Activated T-helper 2 cell treated with anti-CD3 and anti-CD28 coated beads, Interferon-gamma antibody, Interleukin-2, Interleukin-4, amounts not matched to agents 10 μg/mL and 5 μg/mL and 100 μg/mL, durations not matched to agents 14 hours and 24 hours and 36 hours (primary cell): ENCODE measurements at regions not wholly inside any gene's neighbourhood (a gene's known extent, or its start where the extent isn't known, plus 50 kb on each side); places are given as distances from the start of the nearest gene placed in this dataset.
"Not testable (repeated sequence)": the region's sequence is repeated elsewhere in the genome, so short reads cannot be mapped to it uniquely, and the experiment has no call there.

ENCODE experiments used
- DNase-seq: peaks from one replicate; pipeline ENCODE4 v3.0.0; 2021; ENCODE audit warnings: low spot score
- H3K27ac Mint-ChIP-seq: one replicate; pipeline ENCODE4 v1.8.0; 2021; ENCODE audit warnings: mixed read lengths
- H3K27me3 Mint-ChIP-seq: one replicate; pipeline ENCODE4 v1.8.0; 2021; ENCODE audit warnings: low read depth, mixed read lengths
- H3K36me3 Mint-ChIP-seq: one replicate; pipeline ENCODE4 v1.8.0; 2021; ENCODE audit warnings: low read depth, mixed read lengths
- H3K4me1 Mint-ChIP-seq: one replicate; pipeline ENCODE4 v1.8.0; 2021; ENCODE audit warnings: low read depth, mixed read lengths
- H3K4me3 Mint-ChIP-seq: one replicate; pipeline ENCODE4 v1.8.0; 2021; ENCODE audit warnings: low read depth, mild to moderate bottlenecking, moderate library complexity, mixed read lengths
- H3K9me3 Mint-ChIP-seq: one replicate; pipeline ENCODE4 v1.8.0; 2021; ENCODE audit warnings: mixed read lengths
- intact Hi-C: fragments of 100-400 bp; cut with micrococcal nuclease; formaldehyde crosslinking; loops from one replicate; pipeline ENCODE4 v1.15.1; 2023

- H3K4me1 Mint-ChIP-seq, H3K36me3 Mint-ChIP-seq, H3K27me3 Mint-ChIP-seq, intact Hi-C loops, H3K27ac Mint-ChIP-seq, H3K9me3 Mint-ChIP-seq, DNase-seq, H3K4me3 Mint-ChIP-seq: not testable (repeated sequence)
Measured at GRCh38 chr10:33080467-33080866, 122.4 kb upstream of the ITGB1 start.

DNA sequence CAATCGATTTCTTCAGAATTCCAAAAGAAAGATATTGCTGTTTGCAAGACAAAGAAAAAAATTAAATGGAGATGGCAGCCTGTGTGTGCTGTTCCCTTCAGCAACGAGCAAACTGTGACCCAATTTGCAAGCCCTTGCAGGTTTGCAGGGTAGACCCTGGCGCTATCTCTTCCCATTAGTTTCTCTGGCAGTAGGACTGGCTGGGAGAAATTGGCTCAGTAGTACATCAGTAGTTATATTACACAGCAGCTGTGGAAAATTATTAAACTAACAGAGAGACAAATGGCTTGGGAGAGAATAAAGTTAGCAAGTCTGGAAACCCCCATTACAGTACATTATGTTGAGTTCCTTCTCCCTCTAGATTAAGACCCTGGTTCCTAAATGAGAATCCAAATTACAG, 116.4 kb upstream of the ITGB1 start:
- Mint-ChIP-seq H3K27ac (no peak overlapping the region), H3K4me3 (no peak overlapping the region), H3K36me3 (no peaks in the 10 kb centered on the region), H3K27me3 (no peaks in the 10 kb centered on the region), H3K4me1 (no peaks in the 10 kb centered on the region), H3K9me3 (no peaks in the 10 kb centered on the region)
- no peak for DNase-seq
- intact Hi-C loops: no loop called here

- DNase-seq: no peak
- H3K4me1 Mint-ChIP-seq: no peaks in the 10 kb centered on the region
- H3K36me3 Mint-ChIP-seq: peaks cover 3% of the 10 kb centered on the region
- intact Hi-C loops: no loop called here
- no peak overlapping the region for H3K4me3 Mint-ChIP-seq
- no peaks in the 10 kb centered on the region for H3K27me3 Mint-ChIP-seq
- H3K27ac Mint-ChIP-seq: no peak overlapping the region
- no peaks in the 10 kb centered on the region for H3K9me3 Mint-ChIP-seq
Measured at GRCh38 chr10:33073641-33074415, 115.8 kb upstream of the ITGB1 start.

- Mint-ChIP-seq H3K36me3 (peaks cover 3% of the 10 kb centered on the region), H3K9me3 (no peaks in the 10 kb centered on the region), H3K27me3 (no peaks in the 10 kb centered on the region), H3K4me3 (no peak overlapping the region), H3K4me1 (peaks cover 3% of the 10 kb centered on the region), H3K27ac (no peak overlapping the region)
- intact Hi-C loops: no loop called here
- no peak for DNase-seq
Measured at GRCh38 chr10:33071857-33072256, 113.8 kb upstream of the ITGB1 start.

DNA sequence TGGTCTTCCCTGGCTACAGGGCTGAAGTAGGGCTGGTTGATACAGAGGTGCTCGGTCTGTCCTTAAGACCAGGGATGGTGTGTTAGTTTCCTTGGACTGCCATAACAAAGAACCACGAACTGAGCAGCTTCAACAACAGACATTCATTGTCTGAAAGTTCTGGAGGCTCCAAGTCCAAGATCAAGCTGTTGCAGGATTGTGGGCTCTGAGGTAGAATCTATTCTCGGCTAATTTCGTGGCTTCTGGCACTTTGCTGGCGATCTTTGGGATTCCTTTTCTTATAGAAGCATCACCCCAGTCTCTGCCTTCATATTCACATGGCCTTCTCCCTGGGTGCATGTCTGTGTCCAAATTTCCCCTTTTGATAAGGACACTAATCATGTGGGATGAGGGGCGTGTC, 112.1 kb upstream of the ITGB1 start:
- DNase-seq: no peak
- peaks cover 3% of the 10 kb centered on the region for H3K4me1 Mint-ChIP-seq
- peaks cover 3% of the 10 kb centered on the region for H3K36me3 Mint-ChIP-seq
- H3K27ac Mint-ChIP-seq: no peak overlapping the region
- H3K9me3 Mint-ChIP-seq: no peaks in the 10 kb centered on the region
- intact Hi-C loops: no loop called here
- no peak overlapping the region for H3K4me3 Mint-ChIP-seq
- H3K27me3 Mint-ChIP-seq: no peaks in the 10 kb centered on the region

- Mint-ChIP-seq H3K36me3 (peaks cover 3% of the 10 kb centered on the region), H3K9me3 (no peaks in the 10 kb centered on the region), H3K27me3 (no peaks in the 10 kb centered on the region), H3K4me1 (peaks cover 3% of the 10 kb centered on the region), H3K4me3 (no peak overlapping the region), H3K27ac (no peak overlapping the region)
- no peak for DNase-seq
- intact Hi-C loops: no loop called here
Measured at GRCh38 chr10:33067917-33068316, 109.9 kb upstream of the ITGB1 start.

DNA sequence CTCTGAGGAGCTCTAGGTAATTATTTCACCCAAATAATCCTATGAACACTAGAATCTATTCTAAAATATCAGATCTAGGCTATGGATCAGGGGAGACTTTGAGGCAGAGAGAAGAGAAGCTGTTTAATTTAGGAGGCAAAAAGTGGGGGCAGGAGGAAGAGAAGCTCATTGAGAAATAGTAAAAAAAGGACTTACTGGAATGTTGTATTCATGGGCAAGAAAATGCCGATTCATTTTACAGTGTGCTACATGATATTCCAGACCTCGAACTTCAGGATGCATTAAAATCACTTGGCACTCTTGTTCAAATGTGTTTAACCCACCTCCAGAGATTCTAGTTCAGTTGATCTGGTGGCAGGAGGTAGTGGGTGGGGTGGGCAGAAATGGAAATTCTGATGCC, 109.5 kb upstream of the ITGB1 start:
- intact Hi-C loops: no loop called here
- H3K36me3 Mint-ChIP-seq: peaks cover 3% of the 10 kb centered on the region
- no peaks in the 10 kb centered on the region for H3K9me3 Mint-ChIP-seq
- peaks cover 3% of the 10 kb centered on the region for H3K4me1 Mint-ChIP-seq
- H3K27me3 Mint-ChIP-seq: no peaks in the 10 kb centered on the region
- H3K4me3 Mint-ChIP-seq: no peak overlapping the region
- H3K27ac Mint-ChIP-seq: no peak overlapping the region
- DNase-seq: no peak

- H3K4me1 Mint-ChIP-seq: peaks cover 3% of the 10 kb centered on the region
- no peaks in the 10 kb centered on the region for H3K9me3 Mint-ChIP-seq
- no peak overlapping the region for H3K4me3 Mint-ChIP-seq
- peaks cover 3% of the 10 kb centered on the region for H3K36me3 Mint-ChIP-seq
- no peak for DNase-seq
- intact Hi-C loops: no loop called here
- no peak overlapping the region for H3K27ac Mint-ChIP-seq
- H3K27me3 Mint-ChIP-seq: no peaks in the 10 kb centered on the region
Measured at GRCh38 chr10:33066558-33067236, 108.7 kb upstream of the ITGB1 start.

DNA sequence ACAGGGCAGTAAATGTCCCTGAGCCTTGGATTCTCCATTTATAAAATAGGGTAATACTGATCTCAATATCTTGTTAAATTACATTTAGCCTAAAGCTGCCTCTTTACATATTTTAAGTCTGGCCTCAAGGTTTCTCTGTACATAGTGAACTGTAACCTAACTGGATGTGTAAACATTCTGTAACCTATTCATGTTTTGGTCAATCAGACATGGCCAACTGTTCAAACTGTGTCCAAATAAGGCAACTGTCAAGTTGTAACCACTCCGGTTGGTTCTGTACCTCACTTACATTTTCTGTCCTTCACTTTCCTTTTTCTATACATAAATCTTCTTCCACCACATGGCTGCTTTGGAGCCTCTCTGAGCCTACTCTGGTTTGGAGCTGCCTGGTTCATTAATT, 107.1 kb upstream of the ITGB1 start:
- no peak for DNase-seq
- H3K4me1 Mint-ChIP-seq: peaks cover 3% of the 10 kb centered on the region
- no peak overlapping the region for H3K4me3 Mint-ChIP-seq
- H3K36me3 Mint-ChIP-seq: peaks cover 3% of the 10 kb centered on the region
- no peaks in the 10 kb centered on the region for H3K9me3 Mint-ChIP-seq
- no peaks in the 10 kb centered on the region for H3K27me3 Mint-ChIP-seq
- intact Hi-C loops: no loop called here
- H3K27ac Mint-ChIP-seq: no peak overlapping the region

DNA sequence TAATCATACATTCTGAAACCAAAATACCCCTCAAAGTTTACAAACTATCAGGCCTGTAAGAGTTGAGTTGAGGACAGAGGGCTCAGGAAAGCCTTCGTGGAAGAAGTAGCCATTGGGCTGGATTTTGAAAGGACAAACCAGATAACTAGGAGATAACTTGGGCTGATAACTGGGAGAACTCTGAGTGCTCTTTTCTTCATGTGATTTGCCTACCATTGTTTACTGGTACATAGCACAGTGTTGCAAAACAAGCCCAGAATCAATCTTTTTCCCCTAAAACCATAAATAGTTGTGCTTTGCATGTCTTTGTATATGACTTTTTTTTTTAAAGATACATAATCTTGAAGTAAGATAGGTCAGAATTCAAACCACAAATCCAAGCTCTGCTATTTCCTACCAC, 106.7 kb upstream of the ITGB1 start:
- Mint-ChIP-seq H3K36me3 (peaks cover 3% of the 10 kb centered on the region), H3K27ac (no peak overlapping the region), H3K27me3 (no peaks in the 10 kb centered on the region), H3K9me3 (no peaks in the 10 kb centered on the region), H3K4me3 (no peak overlapping the region), H3K4me1 (peaks cover 3% of the 10 kb centered on the region)
- intact Hi-C loops: no loop called here
- DNase-seq: no peak

GRCh38 chr10:33057620-33058019, 99.6 kb upstream of the ITGB1 start:
- no peak for DNase-seq
- H3K9me3 Mint-ChIP-seq: no peaks in the 10 kb centered on the region
- H3K27me3 Mint-ChIP-seq: peaks cover 21% of the 10 kb centered on the region
- H3K27ac Mint-ChIP-seq: no peak overlapping the region
- H3K4me1 Mint-ChIP-seq: no peaks in the 10 kb centered on the region
- intact Hi-C loops: no loop called here
- no peak overlapping the region for H3K4me3 Mint-ChIP-seq
- no peaks in the 10 kb centered on the region for H3K36me3 Mint-ChIP-seq

GRCh38 chr10:33056828-33057596, 99.0 kb upstream of the ITGB1 start:
- H3K4me1 Mint-ChIP-seq: no peaks in the 10 kb centered on the region
- H3K27ac Mint-ChIP-seq: no peak overlapping the region
- DNase-seq: no peak
- H3K4me3 Mint-ChIP-seq: no peak overlapping the region
- H3K27me3 Mint-ChIP-seq: peaks cover 24% of the 10 kb centered on the region
- H3K36me3 Mint-ChIP-seq: no peaks in the 10 kb centered on the region
- intact Hi-C loops: no loop called here
- H3K9me3 Mint-ChIP-seq: no peaks in the 10 kb centered on the region

DNA sequence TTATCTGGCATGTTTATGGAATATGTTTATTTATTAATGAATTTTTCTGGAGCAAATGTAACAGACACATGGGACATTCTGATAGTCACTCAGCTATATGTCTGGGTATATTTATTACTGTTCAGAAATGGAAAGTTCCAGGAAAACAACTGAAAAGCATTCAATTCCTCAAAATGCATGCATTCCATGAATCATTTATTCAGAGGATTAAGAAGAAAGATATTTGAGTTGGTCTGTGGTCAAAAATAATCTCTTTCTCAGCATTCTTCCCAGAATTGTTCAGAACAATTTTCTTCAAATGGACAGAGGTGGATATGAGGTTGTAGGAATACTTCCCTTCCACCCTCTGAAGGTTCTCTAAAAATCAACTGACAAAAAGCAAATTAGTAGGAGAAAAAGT, 97.6 kb upstream of the ITGB1 start:
- Mint-ChIP-seq H3K4me1 (no peaks in the 10 kb centered on the region), H3K9me3 (no peaks in the 10 kb centered on the region), H3K27ac (no peak overlapping the region), H3K36me3 (no peaks in the 10 kb centered on the region), H3K27me3 (peaks cover 24% of the 10 kb centered on the region), H3K4me3 (no peak overlapping the region)
- intact Hi-C loops: no loop called here
- no peak for DNase-seq
